K562 (cell line): ENCODE measurements at regions not wholly inside any gene's neighbourhood (a gene's known extent, or its start where the extent isn't known, plus 50 kb on each side); places are given as distances from the start of the nearest gene placed in this dataset.

Experiments used
- ATAC-seq: fragments of 200-7000 bp; cut with Tn5 transposase; 3 replicates; pipeline ENCODE4 v1.9.1; 2020; ENCODE audit warnings: moderate library complexity
- BruUV-seq: library from RNA; stranded (reverse); fragments of 400-500 nt; replicated peaks from 2 replicates; lab custom pipeline; 2021; lab: Mats Ljungman, UMichigan
- CTCF ChIA-PET: fragments of 300-600 bp; formaldehyde crosslinking; extraction: SDS; loops from one replicate; lab custom pipeline; 2021; ENCODE audit warnings: low intra/inter-chr PET ratio; lab: Yijun Ruan, JAX
- POLR2A ChIA-PET: fragments of 300-600, 350-650 bp; sonication (Branson Sonifier 250); formaldehyde crosslinking; extraction: SDS; loops from one replicate; lab custom pipeline; 2021; ENCODE audit warnings: antibody characterized with exemption, inconsistent platforms; lab: Yijun Ruan, JAX
- DNase-seq, 4 experiments: peaks; one replicate each; pipeline versions ENCODE4 v3.0.0 to v3.0.0-alpha.2; 2011 to 2018; ENCODE audit warnings: low spot score in 3 of 4, mixed read lengths in 3 of 4; ENCODE audit errors: extremely low read depth in 1 of 4
- FAIRE-seq: peaks from 2 replicates; lab custom pipeline; 2011; peaks lifted over from hg19 to GRCh38; lab: Jason Lieb, UNC
- H2AFZ ChIP-seq: 2 replicates; pipeline ENCODE4 v1.6.0; 2011; ENCODE audit warnings: low read depth, low read length, control low read depth, inconsistent platforms
- H3K27ac ChIP-seq: fragments of 200-600 bp; 3 replicates; pipeline ENCODE4 v1.8.0; 2011; ENCODE audit warnings: low read depth, mild to moderate bottlenecking, control low read depth, inconsistent platforms, low read length, moderate library complexity, mixed read lengths; ENCODE audit errors: extremely low read depth
- H3K27me3 ChIP-seq, 2 experiments: fragments of 300-600 bp in 1 of 2; 2 replicates in 1 of 2; 3 replicates in 1 of 2; pipeline versions ENCODE4 v1.6.0 to v1.8.0; 2011; ENCODE audit warnings: inconsistent platforms in 2 of 2, low read length in 2 of 2, mild to moderate bottlenecking in 1 of 2, mixed read lengths in 1 of 2, moderate library complexity in 1 of 2; ENCODE audit not compliant: control insufficient read depth in 2 of 2, insufficient read depth in 2 of 2
- H3K36me3 ChIP-seq: fragments of 300-600 bp; 3 replicates; pipeline ENCODE4 v1.8.0; 2011; ENCODE audit warnings: mild to moderate bottlenecking, low read length, inconsistent platforms; ENCODE audit not compliant: control insufficient read depth, insufficient read depth
- H3K4me1 ChIP-seq, 2 experiments: fragments of 200-600 bp in 1 of 2; replicated peaks in 1 of 2; 2 replicates in 1 of 2; 3 replicates in 1 of 2; pipeline versions ENCODE4 v1.5.1 to v1.8.0; 2011; ENCODE audit warnings: inconsistent platforms in 2 of 2, low read length in 2 of 2, mild to moderate bottlenecking in 1 of 2, mixed read lengths in 1 of 2, moderate library complexity in 1 of 2; ENCODE audit not compliant: control insufficient read depth in 2 of 2, insufficient read depth in 2 of 2
- H3K4me2 ChIP-seq: 2 replicates; pipeline ENCODE4 v1.6.1; 2011; ENCODE audit warnings: low read length, control low read depth, inconsistent platforms, mixed read lengths; ENCODE audit not compliant: insufficient read depth
- H3K4me3 ChIP-seq: fragments of 200-600 bp; sonication (generic), shearing (Covaris generic); 2 replicates; pipeline ENCODE4 v1.5.1; 2016; ENCODE audit warnings: control low read depth, inconsistent platforms
- H3K79me2 ChIP-seq: fragments of 200-600 bp; 3 replicates; pipeline ENCODE4 v1.8.0; 2011; ENCODE audit warnings: low read length, inconsistent platforms; ENCODE audit not compliant: control insufficient read depth, insufficient read depth
- H3K9ac ChIP-seq, 2 experiments: 2 replicates each; pipeline versions ENCODE4 v1.6.0 to v1.6.1; 2011; ENCODE audit warnings: low read depth in 2 of 2, low read length in 2 of 2, control low read depth in 1 of 2, inconsistent platforms in 1 of 2, mild to moderate bottlenecking in 1 of 2, mixed read lengths in 1 of 2; ENCODE audit not compliant: insufficient read depth in 1 of 2
- H3K9me1 ChIP-seq: one replicate; pipeline ENCODE4 v1.6.0; 2011; ENCODE audit warnings: inconsistent platforms, mild to moderate bottlenecking, low read length, moderate library complexity; ENCODE audit not compliant: control insufficient read depth, insufficient read depth
- H3K9me3 ChIP-seq: replicated peaks from 2 replicates; pipeline ENCODE4 v1.5.1; 2011; ENCODE audit warnings: low read depth, low read length, inconsistent platforms; ENCODE audit not compliant: control insufficient read depth, insufficient read depth
- H4K20me1 ChIP-seq: replicated peaks from 2 replicates; pipeline ENCODE4 v1.6.1; 2011; ENCODE audit warnings: low read length, inconsistent platforms, mixed read lengths; ENCODE audit not compliant: control insufficient read depth, insufficient read depth
- CEBPB ChIP-seq: fragments of 450-650 bp; IDR thresholded peaks from 2 replicates; pipeline ENCODE4 v1.6.1; 2016; ENCODE audit warnings: missing genetic modification characterization, missing compliant biosample characterization
- CEBPG ChIP-seq, 3 experiments: fragments of 200-800 bp in 1 of 3; sonication (Bioruptor generic) in 1 of 3; sonication (generic) in 1 of 3; formaldehyde crosslinking in 1 of 3; IDR thresholded peaks in 2 of 3; conservative IDR thresholded peaks in 1 of 3; 2 replicates each; pipeline versions ENCODE4 v1.6.1 to v1.8.0; 2016 to 2022; ENCODE audit warnings: missing compliant biosample characterization in 2 of 3, missing genetic modification characterization in 2 of 3, mild to moderate bottlenecking in 1 of 3, missing genetic modification reagents in 1 of 3
- PURB ChIP-seq: sonication (generic); formaldehyde crosslinking; IDR thresholded peaks from 2 replicates; pipeline ENCODE4 v1.9.0; 2021; ENCODE audit warnings: low read depth, mild to moderate bottlenecking, missing genetic modification reagents
- ZBTB26 ChIP-seq: fragments of 450-650 bp; formaldehyde crosslinking; IDR thresholded peaks from 2 replicates; pipeline ENCODE4 v1.4.0; 2022; ENCODE audit warnings: missing genetic modification characterization
- ZNF124 ChIP-seq: sonication (generic); formaldehyde crosslinking; IDR thresholded peaks from 2 replicates; pipeline ENCODE4 v1.8.1; 2022; ENCODE audit warnings: missing genetic modification reagents
- ZNF311 ChIP-seq: fragments of 250-450 bp; sonication (Bioruptor Pico); IDR thresholded peaks from 2 replicates; pipeline ENCODE4 v1.4.0; 2020; ENCODE audit warnings: mild to moderate bottlenecking, moderate library complexity
- ZNF695 ChIP-seq: fragments of 450-650 bp; formaldehyde crosslinking; IDR thresholded peaks from 2 replicates; pipeline ENCODE4 v1.4.0; 2020; ENCODE audit warnings: mild to moderate bottlenecking, moderate library complexity
- WGBS: fragments of 100-300 bp; shearing (Covaris generic); methylation state at CpG from one replicate; pipeline ENCODE4 v1.1.6; 2016; ENCODE audit warnings: low coverage, mixed read lengths; ENCODE audit not compliant: insufficient coverage; ENCODE audit errors: missing lambda C conversion rate; 5-methylcytosine and 5-hydroxymethylcytosine counted together
- in situ Hi-C: fragments of 300-500 bp; cut with MboI; formaldehyde crosslinking; loops from 4 replicates; pipeline ENCODE4 v1.15.0; 2018; ENCODE audit warnings: inconsistent platforms, mixed read lengths
- intact Hi-C: fragments of 100-400 bp; cut with micrococcal nuclease; formaldehyde crosslinking; loops from 2 replicates; pipeline ENCODE4 v1.14.2; 2022

DNA sequence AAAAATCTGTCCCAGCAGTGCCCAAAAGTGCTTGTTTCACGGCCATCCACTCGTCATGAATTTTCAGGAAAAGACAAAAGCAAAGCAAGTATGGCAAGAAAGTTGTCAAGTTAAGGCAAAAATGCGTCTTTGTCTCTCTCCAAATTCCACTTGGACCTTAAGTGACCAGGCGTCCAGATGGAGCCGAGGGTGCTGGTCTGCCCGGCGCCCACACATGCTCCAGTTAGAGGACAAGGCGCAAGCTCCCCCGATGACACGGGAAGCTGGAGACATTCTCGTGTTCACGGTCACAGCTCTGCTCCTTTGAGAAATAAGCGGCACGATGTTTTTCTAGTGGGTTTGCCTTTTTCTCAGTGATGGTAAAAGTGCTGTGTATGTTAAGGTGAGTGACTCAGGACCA is 219.0 kb downstream of the BRD1 start:
- no TSS peak for BruUV-seq
- in situ Hi-C loops, result no loop called here
- no peak for TF ChIP-seq ZNF124 (CRISPR knock-in tag)
- no peak for TF ChIP-seq CEBPB (tag)
- no peak for TF ChIP-seq ZNF695 (CRISPR knock-in tag)
- TF ChIP-seq CEBPG (CRISPR knock-in tag; IDR thresholded peaks at IDR 0.05), result no peak
- no peak for TF ChIP-seq CEBPG (tag; conservative IDR thresholded peaks at IDR 0.05 in 1 of 2, IDR thresholded peaks at IDR 0.05 in 1 of 2)
- no peak for TF ChIP-seq ZNF311 (CRISPR knock-in tag)
- no peak for TF ChIP-seq PURB (CRISPR knock-in tag)
- TF ChIP-seq ZBTB26 (CRISPR knock-in tag), result no peak

More for the DNA sequence above, 219.0 kb downstream of the BRD1 start:
- peaks cover 3% of the 10 kb centered on the region for H3K9me3 ChIP-seq
- FAIRE-seq (no peak), DNase-seq (no peak), ATAC-seq (no peak)
- no peak overlapping the region for H3K27ac ChIP-seq
- H3K36me3 ChIP-seq, result peaks cover 50% of the 10 kb centered on the region
- intact Hi-C loops, result no loop called here
- ChIA-PET CTCF (no interaction called here), POLR2A (no interaction called here)
- peaks cover 70% of the 10 kb centered on the region for H3K79me2 ChIP-seq
- H3K4me2 ChIP-seq, result no peak overlapping the region
- H3K4me3 ChIP-seq, result no peak overlapping the region
- WGBS, result over 99% methylated on average over 14 of the region's 14 CpGs
- H3K27me3 ChIP-seq, result no peaks in the 10 kb centered on the region
- H3K9me1 ChIP-seq, result no peaks in the 10 kb centered on the region
- H4K20me1 ChIP-seq, result no peaks in the 10 kb centered on the region
- H3K4me1 ChIP-seq, result no peaks in the 10 kb centered on the region
- H3K9ac ChIP-seq, result no peak overlapping the region
- H2AFZ ChIP-seq, result no peak overlapping the region
